ENCODE measurements at regions not wholly inside any gene's neighbourhood (a gene's known extent, or its start where the extent isn't known, plus 50 kb on each side); places are given as distances from the start of the nearest gene placed in this dataset.
A peak's percentile ranks its signal among the peaks of the same experiment; 100 is the strongest.

DNA sequence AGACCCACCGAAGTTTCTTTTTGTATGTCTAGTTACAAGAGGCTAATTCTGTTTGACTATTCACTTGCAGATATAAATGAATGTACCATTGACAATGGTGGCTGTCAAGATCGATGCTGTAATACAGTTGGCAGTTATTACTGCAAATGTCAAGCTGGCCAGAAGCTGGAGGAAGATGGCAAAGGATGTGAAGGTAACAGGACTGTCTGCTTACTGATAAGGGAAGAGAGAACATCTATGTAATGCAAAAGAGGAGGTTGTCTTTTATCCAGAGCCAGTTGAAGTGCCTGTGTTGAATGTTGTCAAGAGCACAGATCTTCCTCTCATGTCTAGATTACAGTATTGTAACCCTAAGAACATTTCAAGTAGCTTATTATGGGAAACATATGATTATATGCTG, 549.5 kb upstream of the GOLIM4 start:
- CTCF ChIA-PET = no interaction called here

DNA sequence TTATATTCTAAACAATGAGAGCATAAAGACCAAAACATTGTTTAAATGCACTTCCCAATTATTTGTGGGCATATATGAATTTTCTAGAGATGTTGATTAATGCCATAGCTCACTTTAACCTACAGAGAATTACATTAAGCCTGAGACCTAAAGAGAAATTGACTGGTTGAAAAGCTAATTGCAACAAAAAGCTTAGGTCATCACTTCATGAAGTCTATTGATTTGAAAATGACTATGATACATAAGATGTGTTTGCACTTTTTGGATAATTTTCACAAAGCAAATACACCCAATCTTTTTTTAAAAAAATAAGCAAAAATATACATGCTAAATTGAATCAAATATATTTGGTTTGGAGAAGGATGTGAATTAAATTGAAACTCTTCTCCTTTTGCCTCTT, 532.8 kb upstream of the GOLIM4 start:
- no peak overlapping the region for H3K4me3 Mint-ChIP-seq
- no peak for DNase-seq
- intact Hi-C loops (cut with micrococcal nuclease) = no loop called here

More for the DNA sequence above, 549.5 kb upstream of the GOLIM4 start:
- no peaks in the 10 kb centered on the region for H3K36me3 Mint-ChIP-seq (ENCODE audit: low read depth)
- no peak overlapping the region for H3K4me3 Mint-ChIP-seq
- H3K27ac Mint-ChIP-seq = no peak overlapping the region
- intact Hi-C loops (cut with micrococcal nuclease) = no loop called here
- H3K4me1 Mint-ChIP-seq (ENCODE audit: low read depth) = no peaks in the 10 kb centered on the region
- no peaks in the 10 kb centered on the region for H3K9me3 Mint-ChIP-seq
- H3K27me3 Mint-ChIP-seq (ENCODE audit: low read depth) = no peaks in the 10 kb centered on the region
- DNase-seq = no peak

DNA sequence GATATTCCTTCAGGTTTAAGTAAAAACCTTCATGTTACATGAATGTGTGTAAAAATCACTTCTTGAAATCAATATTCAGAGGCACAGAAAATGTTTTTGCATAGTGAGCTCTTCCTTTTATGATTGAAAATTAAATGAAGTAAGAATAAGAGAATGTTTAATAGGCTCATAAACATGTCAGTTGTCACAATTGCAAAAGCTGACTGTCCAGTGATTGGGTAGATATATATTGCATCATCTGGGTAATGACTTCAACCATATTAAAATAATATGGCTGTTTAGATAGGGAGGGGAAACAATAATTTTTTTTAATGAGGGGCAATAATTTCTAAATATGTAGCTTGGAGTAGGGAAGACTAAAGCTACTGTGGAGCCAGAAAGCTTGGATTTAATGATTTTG, 529.8 kb upstream of the GOLIM4 start:
- Mint-ChIP-seq H3K9me3 (no peaks in the 10 kb centered on the region), H3K27ac (no peak overlapping the region), H3K4me3 (no peak overlapping the region), H3K27me3 (ENCODE audit: low read depth) (no peaks in the 10 kb centered on the region), H3K36me3 (ENCODE audit: low read depth) (no peaks in the 10 kb centered on the region), H3K4me1 (ENCODE audit: low read depth) (no peaks in the 10 kb centered on the region)
- CTCF ChIA-PET = no interaction called here
- intact Hi-C loops (cut with micrococcal nuclease) = no loop called here
- DNase-seq = no peak

More for the DNA sequence above, 532.8 kb upstream of the GOLIM4 start:
- H3K9me3 Mint-ChIP-seq = no peaks in the 10 kb centered on the region
- H3K27ac Mint-ChIP-seq = no peak overlapping the region
- no peaks in the 10 kb centered on the region for H3K27me3 Mint-ChIP-seq (ENCODE audit: low read depth)
- H3K4me1 Mint-ChIP-seq (ENCODE audit: low read depth) = no peaks in the 10 kb centered on the region
- H3K36me3 Mint-ChIP-seq (ENCODE audit: low read depth) = no peaks in the 10 kb centered on the region
- CTCF ChIA-PET = no interaction called here

DNA sequence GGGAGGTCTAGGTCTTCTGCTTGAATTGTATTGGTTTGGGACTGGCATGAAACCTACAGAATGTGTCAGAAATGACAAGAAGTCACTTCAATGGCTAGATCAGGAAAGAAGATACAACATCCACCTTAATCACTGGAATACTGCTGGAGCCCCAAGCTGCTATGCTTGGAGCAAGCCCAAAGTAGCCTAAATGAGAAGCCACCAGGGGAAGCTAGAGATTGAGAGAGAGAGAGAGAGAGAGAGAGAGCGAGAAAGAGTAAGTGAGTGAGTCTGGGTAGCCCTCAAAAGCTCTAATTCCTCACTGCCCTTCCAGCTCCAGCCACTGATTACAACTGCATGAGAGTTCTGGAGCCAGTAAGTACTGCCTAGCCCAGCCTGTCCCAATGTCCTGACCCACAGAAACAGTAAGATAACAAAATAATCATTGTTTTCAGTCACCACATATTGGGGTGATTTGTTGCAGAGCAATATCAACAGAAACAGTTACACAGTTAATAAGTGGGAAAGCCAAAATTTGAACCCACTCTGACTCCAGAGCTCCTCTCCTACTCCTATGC, 529.2 kb upstream of the GOLIM4 start:
- intact Hi-C loops (cut with micrococcal nuclease) = no loop called here
- CTCF ChIA-PET = no interaction called here
- Mint-ChIP-seq H3K4me1 (ENCODE audit: low read depth) (no peaks in the 10 kb centered on the region), H3K9me3 (no peaks in the 10 kb centered on the region), H3K36me3 (ENCODE audit: low read depth) (no peaks in the 10 kb centered on the region), H3K27me3 (ENCODE audit: low read depth) (no peaks in the 10 kb centered on the region), H3K27ac (no peak overlapping the region), H3K4me3 (no peak overlapping the region)
- DNase-seq = no peak

DNA sequence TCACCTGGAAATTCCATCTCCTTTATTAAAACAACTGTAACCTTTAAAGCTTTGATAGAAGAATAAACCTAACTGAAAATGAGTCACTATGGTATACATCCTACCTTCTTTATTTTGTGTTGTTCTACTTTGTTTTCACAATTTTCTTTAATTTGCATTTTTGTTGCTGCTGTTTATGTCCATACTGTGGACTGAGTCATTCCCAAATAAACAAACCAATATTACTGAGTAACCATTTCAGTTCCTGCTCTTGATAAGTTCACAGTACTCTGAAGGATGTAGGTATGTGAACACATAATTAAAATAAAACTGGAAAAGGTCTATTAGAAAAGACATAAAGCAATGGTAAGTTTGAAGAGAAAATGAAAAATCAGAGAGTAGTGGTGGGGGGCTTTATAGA, 528.5 kb upstream of the GOLIM4 start:
- H3K36me3 Mint-ChIP-seq (ENCODE audit: low read depth) = no peaks in the 10 kb centered on the region
- no peak overlapping the region for H3K4me3 Mint-ChIP-seq
- intact Hi-C loops (cut with micrococcal nuclease) = no loop called here
- DNase-seq = no peak
- no peaks in the 10 kb centered on the region for H3K27me3 Mint-ChIP-seq (ENCODE audit: low read depth)
- H3K4me1 Mint-ChIP-seq (ENCODE audit: low read depth) = no peaks in the 10 kb centered on the region
- CTCF ChIA-PET = no interaction called here
- no peak overlapping the region for H3K27ac Mint-ChIP-seq
- H3K9me3 Mint-ChIP-seq = no peaks in the 10 kb centered on the region

DNA sequence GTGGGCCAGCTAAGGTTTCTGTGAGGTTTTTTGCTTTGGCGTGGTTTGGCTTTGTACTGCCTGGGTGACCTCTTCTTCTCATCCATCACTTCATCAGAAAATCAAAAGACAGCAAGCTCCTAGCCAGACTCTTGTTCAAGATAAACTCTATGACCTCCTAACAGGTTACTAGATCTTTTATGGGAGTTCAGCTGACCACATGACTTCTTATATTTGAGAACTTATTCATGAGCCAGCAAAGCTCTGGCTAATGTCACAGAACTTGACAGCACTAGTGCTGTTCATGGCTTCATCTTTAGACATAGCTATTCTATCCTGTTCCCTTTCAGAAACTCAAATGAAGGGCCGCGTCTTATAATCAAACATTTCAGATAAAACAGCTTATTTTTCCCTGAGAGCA, 527.1 kb upstream of the GOLIM4 start:
- no peak for DNase-seq
- CTCF ChIA-PET = interaction anchor here (0.6 kb wide), 1 partner anchor 396 kb away, joined by 4 read pairs; no protein-coding TSS in a partner anchor
- Mint-ChIP-seq H3K36me3 (ENCODE audit: low read depth) (no peaks in the 10 kb centered on the region), H3K4me1 (ENCODE audit: low read depth) (no peaks in the 10 kb centered on the region), H3K9me3 (no peaks in the 10 kb centered on the region), H3K4me3 (no peak overlapping the region), H3K27ac (no peak overlapping the region), H3K27me3 (ENCODE audit: low read depth) (no peaks in the 10 kb centered on the region)
- intact Hi-C loops (cut with micrococcal nuclease) = no loop called here

DNA sequence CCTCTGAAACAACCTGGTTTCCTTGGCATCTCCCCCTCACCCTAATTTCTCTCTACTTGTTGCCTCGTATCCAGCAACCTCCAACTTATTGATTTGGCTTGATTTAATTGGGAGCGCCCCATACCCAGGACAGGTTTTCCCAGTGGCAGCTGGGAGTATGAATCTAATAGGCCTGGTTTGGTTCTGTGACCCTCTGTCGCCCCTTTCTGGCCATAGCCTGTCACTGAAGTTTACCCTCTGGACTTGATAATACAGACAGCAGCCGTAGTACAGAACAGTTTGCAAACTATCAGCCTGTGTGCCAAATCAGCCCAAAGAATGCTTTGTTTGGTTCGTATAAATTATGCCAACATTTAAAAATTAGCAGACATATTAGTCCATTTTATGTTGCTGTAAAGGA, 525.1 kb upstream of the GOLIM4 start:
- Mint-ChIP-seq H3K4me3 (no peak overlapping the region), H3K27ac (no peak overlapping the region), H3K36me3 (ENCODE audit: low read depth) (no peaks in the 10 kb centered on the region), H3K9me3 (no peaks in the 10 kb centered on the region), H3K4me1 (ENCODE audit: low read depth) (no peaks in the 10 kb centered on the region), H3K27me3 (ENCODE audit: low read depth) (no peaks in the 10 kb centered on the region)
- CTCF ChIA-PET = no interaction called here
- intact Hi-C loops (cut with micrococcal nuclease) = no loop called here
- peak; percentile 5 for DNase-seq

DNA sequence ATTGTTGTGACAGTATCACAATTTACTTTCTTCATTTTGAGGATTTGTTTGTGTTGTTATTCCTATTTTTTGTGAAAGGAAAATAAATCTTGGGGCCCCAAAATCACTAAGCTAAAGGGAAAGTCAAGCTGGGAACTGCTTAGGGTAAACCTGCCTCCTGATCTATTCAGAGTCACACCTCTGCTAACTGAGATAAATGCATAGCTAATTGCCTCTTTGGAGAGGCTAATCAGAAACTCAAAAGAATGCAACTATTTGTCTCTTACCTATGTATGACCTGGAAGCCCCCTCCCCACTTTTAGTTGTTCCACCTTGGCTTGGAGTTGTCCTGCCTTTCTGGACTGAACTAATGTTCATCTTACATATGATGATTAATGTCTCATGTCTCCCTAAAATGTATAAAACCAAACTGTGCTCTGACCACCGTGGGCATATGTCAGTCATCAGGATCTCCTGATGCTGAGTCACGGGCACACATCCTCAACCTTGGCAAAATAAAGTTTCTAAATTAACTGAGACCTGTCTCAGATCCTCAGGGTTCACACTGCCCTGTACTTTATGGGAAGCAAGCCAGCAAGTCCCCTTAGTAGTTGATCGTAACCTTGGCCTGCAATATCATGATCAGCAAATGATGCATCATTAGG, 523.2 kb upstream of the GOLIM4 start:
- Mint-ChIP-seq H3K27ac (no peak overlapping the region), H3K27me3 (ENCODE audit: low read depth) (no peaks in the 10 kb centered on the region), H3K36me3 (ENCODE audit: low read depth) (no peaks in the 10 kb centered on the region), H3K4me1 (ENCODE audit: low read depth) (no peaks in the 10 kb centered on the region), H3K9me3 (no peaks in the 10 kb centered on the region), H3K4me3 (no peak overlapping the region)
- intact Hi-C loops (cut with micrococcal nuclease) = loop anchor here (10.0 kb wide), 1 partner anchor 404 kb away; no protein-coding TSS in a partner anchor
- CTCF ChIA-PET = interaction anchor here (0.5 to 0.6 kb wide), 2 partner anchors 54 to 407 kb away, joined by 3 read pairs; no protein-coding TSS in a partner anchor
- DNase-seq = no peak

DNA sequence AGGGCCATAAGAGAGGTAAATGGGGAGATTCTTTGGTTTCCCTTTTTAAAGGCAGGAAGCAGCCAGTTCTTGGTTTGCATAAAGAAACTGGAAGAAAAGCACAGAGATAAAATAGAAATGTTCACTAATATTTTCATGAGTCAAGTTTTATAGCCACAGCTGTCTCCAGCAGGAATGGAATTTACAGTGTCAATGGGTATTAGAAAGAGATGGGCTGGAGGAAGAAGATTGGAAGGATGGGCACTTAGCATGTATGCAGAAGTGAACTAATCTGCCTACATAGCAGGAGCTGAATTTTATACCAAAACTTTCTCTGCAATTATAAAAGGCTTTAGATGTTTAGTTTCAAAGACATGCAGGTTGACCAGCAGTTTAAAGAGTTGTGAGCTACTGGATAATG, 521.9 kb upstream of the GOLIM4 start:
- Mint-ChIP-seq H3K4me3 (no peak overlapping the region), H3K9me3 (no peaks in the 10 kb centered on the region), H3K27me3 (ENCODE audit: low read depth) (no peaks in the 10 kb centered on the region), H3K27ac (no peak overlapping the region), H3K36me3 (ENCODE audit: low read depth) (no peaks in the 10 kb centered on the region), H3K4me1 (ENCODE audit: low read depth) (no peaks in the 10 kb centered on the region)
- intact Hi-C loops (cut with micrococcal nuclease) = loop anchor here (10.0 kb wide), 1 partner anchor 403 kb away; no protein-coding TSS in a partner anchor
- no peak for DNase-seq
- CTCF ChIA-PET = interaction anchor here (1.6 kb wide), 1 partner anchor 19 kb away, joined by 3 read pairs; no protein-coding TSS in a partner anchor

DNA sequence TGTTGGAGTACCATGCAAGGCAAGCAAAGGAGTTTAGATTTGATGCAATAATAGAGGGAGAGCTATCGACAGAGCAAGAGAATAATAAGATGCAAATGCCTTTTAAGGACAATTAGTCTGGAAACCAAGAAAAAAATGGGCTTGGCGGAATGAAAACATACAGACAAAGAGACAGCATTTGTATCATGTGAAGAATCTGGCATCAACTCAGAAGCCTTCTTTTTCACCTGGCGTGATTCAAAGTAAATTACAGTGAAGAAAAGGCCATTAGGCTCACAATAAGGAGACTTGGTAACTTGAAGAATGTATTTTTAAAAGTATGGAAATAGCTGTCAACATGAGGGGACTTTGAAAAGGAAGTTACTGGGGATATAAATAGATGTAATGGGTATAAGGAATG, 521.2 kb upstream of the GOLIM4 start:
- no peak for DNase-seq
- intact Hi-C loops (cut with micrococcal nuclease) = loop anchor here (10.0 kb wide), 1 partner anchor 402 kb away; no protein-coding TSS in a partner anchor
- H3K27me3 Mint-ChIP-seq (ENCODE audit: low read depth) = no peaks in the 10 kb centered on the region
- no peak overlapping the region for H3K4me3 Mint-ChIP-seq
- CTCF ChIA-PET = interaction anchor here (1.6 kb wide), 1 partner anchor 20 kb away, joined by 3 read pairs; no protein-coding TSS in a partner anchor
- H3K9me3 Mint-ChIP-seq = no peaks in the 10 kb centered on the region
- H3K4me1 Mint-ChIP-seq (ENCODE audit: low read depth) = no peaks in the 10 kb centered on the region
- H3K36me3 Mint-ChIP-seq (ENCODE audit: low read depth) = no peaks in the 10 kb centered on the region
- H3K27ac Mint-ChIP-seq = no peak overlapping the region

DNA sequence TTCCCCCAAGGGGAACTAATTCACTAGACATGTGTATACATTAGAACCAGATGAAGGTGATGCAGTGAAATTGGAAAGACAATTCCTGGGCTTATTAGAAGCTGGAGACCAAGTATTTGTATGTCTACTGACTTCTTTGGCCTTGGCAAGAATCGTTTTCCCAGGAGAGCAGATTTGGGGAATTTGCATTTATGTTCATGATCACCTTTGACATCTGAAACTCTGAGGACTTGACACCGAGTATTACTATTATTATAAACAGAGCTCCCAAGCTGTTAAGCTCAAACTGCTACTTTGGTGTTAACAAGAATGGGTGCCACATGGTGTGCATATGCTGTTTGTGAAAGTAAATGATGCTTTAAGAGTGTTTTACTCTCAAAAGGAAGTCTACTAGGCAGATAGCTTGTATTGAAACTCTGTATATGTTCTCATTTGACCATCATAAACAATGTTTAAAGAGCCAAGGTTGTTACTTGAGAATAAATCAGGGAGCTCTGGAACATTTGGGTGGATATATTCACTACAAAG, 519.8 kb upstream of the GOLIM4 start:
- CTCF ChIA-PET = no interaction called here
- H3K4me3 Mint-ChIP-seq = no peak overlapping the region
- H3K9me3 Mint-ChIP-seq = no peaks in the 10 kb centered on the region
- H3K27me3 Mint-ChIP-seq (ENCODE audit: low read depth) = no peaks in the 10 kb centered on the region
- H3K4me1 Mint-ChIP-seq (ENCODE audit: low read depth) = no peaks in the 10 kb centered on the region
- no peak for DNase-seq
- no peak overlapping the region for H3K27ac Mint-ChIP-seq
- intact Hi-C loops (cut with micrococcal nuclease) = loop anchor here (10.0 kb wide), 1 partner anchor 401 kb away; no protein-coding TSS in a partner anchor
- H3K36me3 Mint-ChIP-seq (ENCODE audit: low read depth) = no peaks in the 10 kb centered on the region

DNA sequence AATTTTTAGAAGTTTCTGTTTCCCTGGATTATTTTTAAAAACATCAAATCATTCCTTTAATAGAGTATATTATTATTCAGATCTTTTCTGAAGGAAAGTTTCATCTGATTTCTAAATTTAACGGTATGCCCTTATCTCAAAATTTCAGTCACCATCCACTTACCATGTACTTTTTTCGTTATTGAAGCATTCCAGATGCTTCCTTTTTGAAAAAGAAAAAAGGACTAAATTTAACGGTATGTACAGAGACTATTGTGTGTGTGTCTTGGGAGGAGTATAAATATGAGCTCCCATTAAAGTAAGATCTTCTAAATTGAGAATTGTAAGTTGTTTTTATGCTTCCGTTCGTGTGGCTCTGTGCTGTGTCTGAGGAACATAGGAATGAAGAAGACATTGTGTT, 517.4 kb upstream of the GOLIM4 start:
- intact Hi-C loops (cut with micrococcal nuclease) = loop anchor here (10.0 kb wide), 1 partner anchor 398 kb away; no protein-coding TSS in a partner anchor
- H3K4me3 Mint-ChIP-seq = no peak overlapping the region
- H3K27ac Mint-ChIP-seq = no peak overlapping the region
- no peak for DNase-seq
- H3K27me3 Mint-ChIP-seq (ENCODE audit: low read depth) = no peaks in the 10 kb centered on the region
- H3K4me1 Mint-ChIP-seq (ENCODE audit: low read depth) = no peaks in the 10 kb centered on the region
- H3K9me3 Mint-ChIP-seq = no peaks in the 10 kb centered on the region
- no peaks in the 10 kb centered on the region for H3K36me3 Mint-ChIP-seq (ENCODE audit: low read depth)
- CTCF ChIA-PET = no interaction called here

DNA sequence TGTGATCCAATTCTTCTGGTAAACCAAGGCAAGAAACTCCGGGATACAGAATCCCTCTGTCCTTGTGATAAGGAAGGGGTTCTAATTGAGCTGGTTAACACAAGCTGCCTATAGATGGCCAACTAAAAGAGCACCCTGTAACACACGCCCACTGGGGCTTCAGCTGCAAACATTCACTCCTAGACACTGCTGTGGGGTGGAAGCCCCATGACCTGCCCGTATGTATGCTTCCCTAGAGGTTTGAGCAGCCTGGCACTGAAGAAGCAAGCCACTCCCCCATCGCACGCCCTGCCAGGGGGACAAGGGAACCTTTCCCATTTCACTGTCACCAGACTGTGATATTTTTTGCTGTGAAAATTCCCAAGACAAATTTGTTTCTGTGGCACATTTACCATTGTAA, 516.9 kb upstream of the GOLIM4 start:
- no peak overlapping the region for H3K4me3 Mint-ChIP-seq
- H3K4me1 Mint-ChIP-seq (ENCODE audit: low read depth) = no peaks in the 10 kb centered on the region
- no peaks in the 10 kb centered on the region for H3K27me3 Mint-ChIP-seq (ENCODE audit: low read depth)
- intact Hi-C loops (cut with micrococcal nuclease) = loop anchor here (10.0 kb wide), 1 partner anchor 398 kb away; no protein-coding TSS in a partner anchor
- no peak for DNase-seq
- H3K27ac Mint-ChIP-seq = no peak overlapping the region
- H3K36me3 Mint-ChIP-seq (ENCODE audit: low read depth) = no peaks in the 10 kb centered on the region
- no peaks in the 10 kb centered on the region for H3K9me3 Mint-ChIP-seq
- CTCF ChIA-PET = no interaction called here

Data from activated naive CD4-positive, alpha-beta T cell treated with anti-CD3 and anti-CD28 coated beads for 36 hours (primary cell).